ENCODE measurements at regions not wholly inside any gene's neighbourhood (a gene's known extent, or its start where the extent isn't known, plus 50 kb on each side); places are given as distances from the start of the nearest gene placed in this dataset.
"Not testable (repeated sequence)": the region's sequence is repeated elsewhere in the genome, so short reads cannot be mapped to it uniquely, and the experiment has no call there.

GRCh38 chr6:94144807-94145206, 725.4 kb upstream of the EPHA7 start:
- no peak overlapping the region for H3K4me2 ChIP-seq (ENCODE audit: low read length)
- H3F3A ChIP-seq (ENCODE audit: insufficient read depth, low read length, poor library complexity, severe bottlenecking), result no peaks in the 10 kb centered on the region
- H3K36me3 ChIP-seq (ENCODE audit: insufficient read depth, low read length), result no peaks in the 10 kb centered on the region
- no peaks in the 10 kb centered on the region for H3K9me3 ChIP-seq (ENCODE audit: low read length)
- no peaks in the 10 kb centered on the region for H3K9me2 ChIP-seq (ENCODE audit: insufficient read depth, low read length)
- H3K79me2 ChIP-seq (replicated peaks; ENCODE audit: insufficient read depth, low read length), result no peaks in the 10 kb centered on the region
- no peaks in the 10 kb centered on the region for H4K20me1 ChIP-seq (ENCODE audit: insufficient read depth)
- no peak overlapping the region for H3K4me3 ChIP-seq (ENCODE audit: low read length)
- H3K9ac ChIP-seq (ENCODE audit: low read length), result no peak overlapping the region
- TF ChIP-seq MXI1 (conservative IDR thresholded peaks at IDR 0.05; ENCODE audit: poor library complexity, severe bottlenecking) (no peak), SMC3 (conservative IDR thresholded peaks at IDR 0.05; ENCODE audit: poor library complexity) (no peak), EP300 (conservative IDR thresholded peaks at IDR 0.05; ENCODE audit: poor library complexity, severe bottlenecking) (no peak), RAD21 (conservative IDR thresholded peaks at IDR 0.05) (no peak), CTCF (IDR thresholded peaks at IDR 0.05; ENCODE audit: poor library complexity, severe bottlenecking) (no peak), POLR2AphosphoS5 (IDR thresholded peaks at IDR 0.05) (no peak), TAF1 (IDR thresholded peaks at IDR 0.05; ENCODE audit: low read depth) (no peak), REST (IDR thresholded peaks at IDR 0.05; ENCODE audit: borderline replicate concordance) (no peak), EZH2 (IDR thresholded peaks at IDR 0.05; ENCODE audit: borderline replicate concordance, insufficient read depth, low read length, poor library complexity, severe bottlenecking) (no peak)
- no peak overlapping the region for H2AFZ ChIP-seq (ENCODE audit: low read depth, low read length)
- no peaks in the 10 kb centered on the region for H3K27me3 ChIP-seq (ENCODE audit: insufficient read depth, low read depth, low read length)
- H3K27ac ChIP-seq (ENCODE audit: low read length), result no peak overlapping the region

GRCh38 chr6:94137178-94137577, 717.8 kb upstream of the EPHA7 start:
- H3K9ac ChIP-seq (ENCODE audit: low read length); H3K79me2 ChIP-seq (replicated peaks; ENCODE audit: insufficient read depth, low read length); H3K27me3 ChIP-seq (ENCODE audit: insufficient read depth, low read depth, low read length); H3K36me3 ChIP-seq (ENCODE audit: insufficient read depth, low read length); H4K20me1 ChIP-seq (ENCODE audit: insufficient read depth); H3K4me2 ChIP-seq (ENCODE audit: low read length); H3K9me2 ChIP-seq (ENCODE audit: insufficient read depth, low read length); H3K9me3 ChIP-seq (ENCODE audit: low read length); H2AFZ ChIP-seq (ENCODE audit: low read depth, low read length); H3K27ac ChIP-seq (ENCODE audit: low read length); H3K4me3 ChIP-seq (ENCODE audit: low read length); H3F3A ChIP-seq (ENCODE audit: insufficient read depth, low read length, poor library complexity, severe bottlenecking): not testable (repeated sequence)

- Histone ChIP-seq H3K36me3 (ENCODE audit: insufficient read depth, low read length) (no peaks in the 10 kb centered on the region), H3K4me2 (ENCODE audit: low read length) (no peak overlapping the region), H3K4me3 (ENCODE audit: low read length) (no peak overlapping the region), H3K79me2 (replicated peaks; ENCODE audit: insufficient read depth, low read length) (no peaks in the 10 kb centered on the region), H4K20me1 (ENCODE audit: insufficient read depth) (no peaks in the 10 kb centered on the region), H3K9me3 (ENCODE audit: low read length) (no peaks in the 10 kb centered on the region), H3F3A (ENCODE audit: insufficient read depth, low read length, poor library complexity, severe bottlenecking) (no peaks in the 10 kb centered on the region), H3K27me3 (ENCODE audit: insufficient read depth, low read depth, low read length) (no peaks in the 10 kb centered on the region), H2AFZ (ENCODE audit: low read depth, low read length) (no peak overlapping the region), H3K9ac (ENCODE audit: low read length) (no peak overlapping the region), H3K27ac (ENCODE audit: low read length) (no peak overlapping the region), H3K9me2 (ENCODE audit: insufficient read depth, low read length) (no peaks in the 10 kb centered on the region)
- TF ChIP-seq TAF1 (IDR thresholded peaks at IDR 0.05; ENCODE audit: low read depth), result no peak
- TF ChIP-seq MXI1 (conservative IDR thresholded peaks at IDR 0.05; ENCODE audit: poor library complexity, severe bottlenecking), result no peak
- no peak for TF ChIP-seq RAD21 (conservative IDR thresholded peaks at IDR 0.05)
- no peak for TF ChIP-seq POLR2AphosphoS5 (IDR thresholded peaks at IDR 0.05)
- no peak for TF ChIP-seq EZH2 (IDR thresholded peaks at IDR 0.05; ENCODE audit: borderline replicate concordance, insufficient read depth, low read length, poor library complexity, severe bottlenecking)
- no peak for TF ChIP-seq EP300 (conservative IDR thresholded peaks at IDR 0.05; ENCODE audit: poor library complexity, severe bottlenecking)
- TF ChIP-seq REST (IDR thresholded peaks at IDR 0.05; ENCODE audit: borderline replicate concordance), result no peak
- TF ChIP-seq SMC3 (conservative IDR thresholded peaks at IDR 0.05; ENCODE audit: poor library complexity), result no peak
- no peak for TF ChIP-seq CTCF (IDR thresholded peaks at IDR 0.05; ENCODE audit: poor library complexity, severe bottlenecking)
Measured at GRCh38 chr6:94133106-94133505, 713.7 kb upstream of the EPHA7 start.

Measured in neural cell (in vitro differentiated cells).